Sigmoid colon (tissue), 4 donors: ENCODE measurements at regions not wholly inside any gene's neighbourhood (a gene's known extent, or its start where the extent isn't known, plus 50 kb on each side); places are given as distances from the start of the nearest gene placed in this dataset.

Source experiments
- POLR2AphosphoS5 ChIP-seq, 4 donors: sonication (generic); formaldehyde crosslinking; IDR thresholded peaks; one replicate each; pipeline ENCODE4 v1.6.1; 2017; ENCODE audit warnings: antibody characterized with exemption in 4 of 4
- TF ChIP-seq, protein P1 (sequence below), 4 experiments: fragments of 450-650 bp in 3 of 4; fragments of 200-600 bp in 1 of 4; IDR thresholded peaks; one replicate each; pipeline ENCODE4 v1.5.1; 2016 to 2019; ENCODE audit warnings: antibody characterized with exemption in 4 of 4, mild to moderate bottlenecking in 3 of 4, moderate library complexity in 2 of 4

DNA sequence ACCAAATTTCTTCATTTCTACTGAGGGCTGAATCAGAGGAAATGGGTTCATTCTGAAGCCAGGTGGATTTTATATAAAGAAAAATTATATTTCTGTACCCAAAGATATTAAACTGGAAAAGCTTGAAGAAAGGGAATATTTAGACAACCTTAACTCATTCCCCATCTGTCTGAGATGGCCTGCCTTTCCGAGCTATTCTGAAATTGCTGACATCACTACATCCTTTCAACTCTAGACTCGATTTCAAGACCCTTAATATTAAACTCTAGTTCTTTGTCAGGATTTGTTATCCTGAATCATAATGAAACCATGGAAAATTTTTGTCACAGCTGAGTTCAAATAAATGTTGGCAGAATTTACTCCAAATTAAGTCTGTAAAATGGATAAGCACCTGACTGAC lies 818.5 kb upstream of the SEMA6A start:
- TF ChIP-seq, protein P1, sequence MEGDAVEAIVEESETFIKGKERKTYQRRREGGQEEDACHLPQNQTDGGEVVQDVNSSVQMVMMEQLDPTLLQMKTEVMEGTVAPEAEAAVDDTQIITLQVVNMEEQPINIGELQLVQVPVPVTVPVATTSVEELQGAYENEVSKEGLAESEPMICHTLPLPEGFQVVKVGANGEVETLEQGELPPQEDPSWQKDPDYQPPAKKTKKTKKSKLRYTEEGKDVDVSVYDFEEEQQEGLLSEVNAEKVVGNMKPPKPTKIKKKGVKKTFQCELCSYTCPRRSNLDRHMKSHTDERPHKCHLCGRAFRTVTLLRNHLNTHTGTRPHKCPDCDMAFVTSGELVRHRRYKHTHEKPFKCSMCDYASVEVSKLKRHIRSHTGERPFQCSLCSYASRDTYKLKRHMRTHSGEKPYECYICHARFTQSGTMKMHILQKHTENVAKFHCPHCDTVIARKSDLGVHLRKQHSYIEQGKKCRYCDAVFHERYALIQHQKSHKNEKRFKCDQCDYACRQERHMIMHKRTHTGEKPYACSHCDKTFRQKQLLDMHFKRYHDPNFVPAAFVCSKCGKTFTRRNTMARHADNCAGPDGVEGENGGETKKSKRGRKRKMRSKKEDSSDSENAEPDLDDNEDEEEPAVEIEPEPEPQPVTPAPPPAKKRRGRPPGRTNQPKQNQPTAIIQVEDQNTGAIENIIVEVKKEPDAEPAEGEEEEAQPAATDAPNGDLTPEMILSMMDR (IDR thresholded peaks at IDR 0.05) = no peak
- no peak for TF ChIP-seq POLR2AphosphoS5 (IDR thresholded peaks at IDR 0.05)
